ENCODE measurements at regions not wholly inside any gene's neighbourhood (a gene's known extent, or its start where the extent isn't known, plus 50 kb on each side); places are given as distances from the start of the nearest gene placed in this dataset.

GRCh38 chr2:153551698-153552097 lies 73.1 kb upstream of the RPRM start:
- TF ChIP-seq CTCF (IDR thresholded peaks at IDR 0.05; ENCODE audit: low read depth, low read length, poor library complexity, severe bottlenecking) (no peak), EZH2phosphoT487 (IDR thresholded peaks at IDR 0.05; ENCODE audit: borderline replicate concordance, low read length) (no peak)
